Vagina (tissue), 2 donors: ENCODE measurements at regions not wholly inside any gene's neighbourhood (a gene's known extent, or its start where the extent isn't known, plus 50 kb on each side); places are given as distances from the start of the nearest gene placed in this dataset.

Experiments used
- POLR2AphosphoS5 ChIP-seq, 2 donors: sonication (generic); formaldehyde crosslinking; IDR thresholded peaks; one replicate each; pipeline ENCODE4 v1.9.0; 2017; ENCODE audit warnings: antibody characterized with exemption in 2 of 2, mild to moderate bottlenecking in 2 of 2, low read depth in 1 of 2; ENCODE audit not compliant: insufficient read depth in 1 of 2
- TF ChIP-seq, protein P1 (sequence below), 3 experiments: fragments of 450-650 bp in 2 of 3; fragments of 200-600 bp in 1 of 3; sonication (generic) in 1 of 3; IDR thresholded peaks; one replicate each; pipeline ENCODE4 v1.5.1; 2017 to 2019; ENCODE audit warnings: antibody characterized with exemption in 3 of 3, mild to moderate bottlenecking in 2 of 3, moderate library complexity in 2 of 3

DNA sequence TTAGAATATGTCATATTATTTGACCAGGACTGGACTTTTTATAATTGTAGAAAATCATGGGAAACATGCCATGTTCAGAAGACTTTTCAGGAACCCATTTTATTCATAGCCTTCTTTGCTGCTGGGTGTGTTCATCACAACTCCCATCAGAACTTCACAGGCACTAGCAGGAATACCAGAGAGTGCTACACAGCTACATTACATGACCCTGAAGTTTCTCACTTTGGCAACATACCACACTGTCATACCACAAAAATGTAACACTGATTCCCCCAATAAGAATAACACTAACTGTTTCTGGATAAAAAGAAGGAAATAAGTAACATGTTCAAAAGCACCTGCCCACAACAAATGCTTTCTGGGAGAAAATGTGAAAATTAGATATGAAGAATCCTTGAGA is 405.4 kb downstream of the CDH2 start:
- no peak for TF ChIP-seq POLR2AphosphoS5 (IDR thresholded peaks at IDR 0.05; ENCODE audit: insufficient read depth in 1 of 2, low read depth in 1 of 2)
- TF ChIP-seq, protein P1, sequence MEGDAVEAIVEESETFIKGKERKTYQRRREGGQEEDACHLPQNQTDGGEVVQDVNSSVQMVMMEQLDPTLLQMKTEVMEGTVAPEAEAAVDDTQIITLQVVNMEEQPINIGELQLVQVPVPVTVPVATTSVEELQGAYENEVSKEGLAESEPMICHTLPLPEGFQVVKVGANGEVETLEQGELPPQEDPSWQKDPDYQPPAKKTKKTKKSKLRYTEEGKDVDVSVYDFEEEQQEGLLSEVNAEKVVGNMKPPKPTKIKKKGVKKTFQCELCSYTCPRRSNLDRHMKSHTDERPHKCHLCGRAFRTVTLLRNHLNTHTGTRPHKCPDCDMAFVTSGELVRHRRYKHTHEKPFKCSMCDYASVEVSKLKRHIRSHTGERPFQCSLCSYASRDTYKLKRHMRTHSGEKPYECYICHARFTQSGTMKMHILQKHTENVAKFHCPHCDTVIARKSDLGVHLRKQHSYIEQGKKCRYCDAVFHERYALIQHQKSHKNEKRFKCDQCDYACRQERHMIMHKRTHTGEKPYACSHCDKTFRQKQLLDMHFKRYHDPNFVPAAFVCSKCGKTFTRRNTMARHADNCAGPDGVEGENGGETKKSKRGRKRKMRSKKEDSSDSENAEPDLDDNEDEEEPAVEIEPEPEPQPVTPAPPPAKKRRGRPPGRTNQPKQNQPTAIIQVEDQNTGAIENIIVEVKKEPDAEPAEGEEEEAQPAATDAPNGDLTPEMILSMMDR (IDR thresholded peaks at IDR 0.05) = no peak
